HEK293 (cell line): ENCODE measurements at regions not wholly inside any gene's neighbourhood (a gene's known extent, or its start where the extent isn't known, plus 50 kb on each side); places are given as distances from the start of the nearest gene placed in this dataset.
"Not testable (repeated sequence)": the region's sequence is repeated elsewhere in the genome, so short reads cannot be mapped to it uniquely, and the experiment has no call there.

Experiments
- CTCF ChIA-PET: fragments of 350-600 bp; formaldehyde crosslinking; extraction: SDS; loops from one replicate; lab custom pipeline; 2021; ENCODE audit warnings: antibody characterized with exemption; lab: Yijun Ruan, JAX
- POLR2A ChIA-PET: fragments of 300-600 bp; formaldehyde crosslinking; extraction: SDS; loops from one replicate; lab custom pipeline; 2020; ENCODE audit warnings: antibody characterized with exemption, inconsistent platforms; lab: Yijun Ruan, JAX
- H3K27ac ChIP-seq: fragments of 200-500 bp; sonication (Bioruptor generic); 2 replicates; pipeline ENCODE4 v1.5.1; 2014; ENCODE audit warnings: low read depth, low read length, control low read depth, inconsistent platforms; ENCODE audit errors: extremely low read depth
- H3K36me3 ChIP-seq, 2 experiments: fragments of 200-500 bp in 1 of 2; sonication (Bioruptor generic) in 1 of 2; 1 replicate in 1 of 2; 2 replicates in 1 of 2; pipeline ENCODE4 v1.5.1; 2014 to 2017; ENCODE audit warnings: inconsistent platforms in 2 of 2, low read length in 2 of 2; ENCODE audit not compliant: control insufficient read depth in 2 of 2, insufficient read depth in 1 of 2
- H3K4me1 ChIP-seq: fragments of 200-500 bp; sonication (Bioruptor generic); 2 replicates; pipeline ENCODE4 v1.5.1; 2014; ENCODE audit warnings: mild to moderate bottlenecking, low read length, inconsistent platforms; ENCODE audit not compliant: control insufficient read depth, insufficient read depth
- H3K4me3 ChIP-seq: 2 replicates; pipeline ENCODE4 v1.5.1; 2011; ENCODE audit warnings: low read depth, mild to moderate bottlenecking, control low read depth, low read length, moderate library complexity
- H3K9me3 ChIP-seq: fragments of 200-500 bp; sonication (Bioruptor generic); 2 replicates; pipeline ENCODE4 v1.5.1; 2014; ENCODE audit warnings: low read depth, low read length, inconsistent platforms; ENCODE audit not compliant: control insufficient read depth, insufficient read depth
- GLIS1 ChIP-seq: fragments of 450-650 bp; formaldehyde crosslinking; IDR thresholded peaks from 2 replicates; pipeline ENCODE4 v1.5.1; 2016; ENCODE audit warnings: missing biosample characterization, missing genetic modification characterization
- HIC1 ChIP-seq: fragments of 450-650 bp; formaldehyde crosslinking; IDR thresholded peaks from 2 replicates; pipeline ENCODE4 v1.5.1; 2016; ENCODE audit warnings: missing biosample characterization, missing genetic modification characterization
- KLF8 ChIP-seq: fragments of 450-650 bp; formaldehyde crosslinking; IDR thresholded peaks from 2 replicates; pipeline ENCODE4 v1.5.1; 2016; ENCODE audit warnings: missing biosample characterization, missing genetic modification characterization
- ZBTB8A ChIP-seq: fragments of 450-650 bp; formaldehyde crosslinking; IDR thresholded peaks from 2 replicates; pipeline ENCODE4 v1.5.1; 2016; ENCODE audit warnings: missing biosample characterization, missing genetic modification characterization
- ZFP41 ChIP-seq: fragments of 450-650 bp; formaldehyde crosslinking; IDR thresholded peaks from 2 replicates; pipeline ENCODE4 v1.5.1; 2016; ENCODE audit warnings: missing biosample characterization, missing genetic modification characterization, borderline replicate concordance
- ZNF148 ChIP-seq: fragments of 450-650 bp; formaldehyde crosslinking; IDR thresholded peaks from 2 replicates; pipeline ENCODE4 v1.5.0; 2017; ENCODE audit warnings: missing biosample characterization, missing genetic modification characterization, borderline replicate concordance
- ZNF157 ChIP-seq: fragments of 450-650 bp; formaldehyde crosslinking; IDR thresholded peaks from 2 replicates; pipeline ENCODE4 v1.5.1; 2016; ENCODE audit warnings: missing biosample characterization, missing genetic modification characterization
- ZNF184 ChIP-seq: fragments of 450-650 bp; IDR thresholded peaks from 2 replicates; pipeline ENCODE4 v1.5.1; 2018; ENCODE audit warnings: missing biosample characterization, mild to moderate bottlenecking, missing genetic modification characterization
- ZNF2 ChIP-seq: fragments of 450-650 bp; formaldehyde crosslinking; IDR thresholded peaks from 2 replicates; pipeline ENCODE4 v1.5.1; 2016; ENCODE audit warnings: missing biosample characterization, missing genetic modification characterization
- ZNF221 ChIP-seq: fragments of 450-650 bp; formaldehyde crosslinking; IDR thresholded peaks from 2 replicates; pipeline ENCODE4 v1.5.1; 2017; ENCODE audit warnings: missing biosample characterization, missing genetic modification characterization, borderline replicate concordance
- ZNF292 ChIP-seq: fragments of 450-650 bp; formaldehyde crosslinking; IDR thresholded peaks from 2 replicates; pipeline ENCODE4 v1.5.1; 2016; ENCODE audit warnings: low read depth, missing biosample characterization, missing genetic modification characterization, borderline replicate concordance
- ZNF398 ChIP-seq: fragments of 450-650 bp; formaldehyde crosslinking; IDR thresholded peaks from 2 replicates; pipeline ENCODE4 v1.5.1; 2017; ENCODE audit warnings: missing biosample characterization, missing genetic modification characterization
- ZNF645 ChIP-seq: fragments of 450-650 bp; formaldehyde crosslinking; IDR thresholded peaks from 2 replicates; pipeline ENCODE4; 2016; ENCODE audit warnings: missing biosample characterization, missing genetic modification characterization
- ZNF707 ChIP-seq: fragments of 450-650 bp; formaldehyde crosslinking; IDR thresholded peaks from 2 replicates; pipeline ENCODE4 v1.5.1; 2016; ENCODE audit warnings: missing biosample characterization, missing genetic modification characterization

GRCh38 chr3:191131305-191131704 lies 67.7 kb upstream of the OSTN start (continued):
- TF ChIP-seq ZBTB8A (no peak), ZNF221 (no peak), GLIS1 (tag by site-specific recombination) (no peak), ZNF148 (tag by site-specific recombination) (no peak), ZNF157 (tag by site-specific recombination) (no peak), ZNF292 (tag by site-specific recombination) (no peak), ZNF184 (tag by site-specific recombination) (no peak), ZNF645 (no peak)

- H3K27ac ChIP-seq, CTCF ChIA-PET, H3K36me3 ChIP-seq, H3K4me1 ChIP-seq, H3K9me3 ChIP-seq, H3K4me3 ChIP-seq, POLR2A ChIA-PET: not testable (repeated sequence)
Measured at GRCh38 chr3:191124891-191125290, 74.2 kb upstream of the OSTN start.

- TF ChIP-seq ZFP41, result no peak
- TF ChIP-seq ZNF707 (tag by site-specific recombination), result no peak
- no peak for TF ChIP-seq ZNF2 (tag by site-specific recombination)
- TF ChIP-seq ZNF398 (tag by site-specific recombination), result no peak
- TF ChIP-seq KLF8 (tag by site-specific recombination), result no peak
- no peak for TF ChIP-seq HIC1 (tag by site-specific recombination)
- H3K9me3 ChIP-seq, result no peaks in the 10 kb centered on the region
- no peak overlapping the region for H3K4me3 ChIP-seq
- H3K27ac ChIP-seq, result no peak overlapping the region
- CTCF ChIA-PET, result interaction anchor here (0.6 kb wide), 1 partner anchor 28 kb away, joined by 6 read pairs; no protein-coding TSS in a partner anchor
- POLR2A ChIA-PET, result no interaction called here
- no peaks in the 10 kb centered on the region for H3K36me3 ChIP-seq
- no peaks in the 10 kb centered on the region for H3K4me1 ChIP-seq
Measured at GRCh38 chr3:191123946-191124345, 75.1 kb upstream of the OSTN start.
